ENCODE measurements at regions not wholly inside any gene's neighbourhood (a gene's known extent, or its start where the extent isn't known, plus 50 kb on each side); places are given as distances from the start of the nearest gene placed in this dataset.
"Not testable (repeated sequence)": the region's sequence is repeated elsewhere in the genome, so short reads cannot be mapped to it uniquely, and the experiment has no call there.

DNA sequence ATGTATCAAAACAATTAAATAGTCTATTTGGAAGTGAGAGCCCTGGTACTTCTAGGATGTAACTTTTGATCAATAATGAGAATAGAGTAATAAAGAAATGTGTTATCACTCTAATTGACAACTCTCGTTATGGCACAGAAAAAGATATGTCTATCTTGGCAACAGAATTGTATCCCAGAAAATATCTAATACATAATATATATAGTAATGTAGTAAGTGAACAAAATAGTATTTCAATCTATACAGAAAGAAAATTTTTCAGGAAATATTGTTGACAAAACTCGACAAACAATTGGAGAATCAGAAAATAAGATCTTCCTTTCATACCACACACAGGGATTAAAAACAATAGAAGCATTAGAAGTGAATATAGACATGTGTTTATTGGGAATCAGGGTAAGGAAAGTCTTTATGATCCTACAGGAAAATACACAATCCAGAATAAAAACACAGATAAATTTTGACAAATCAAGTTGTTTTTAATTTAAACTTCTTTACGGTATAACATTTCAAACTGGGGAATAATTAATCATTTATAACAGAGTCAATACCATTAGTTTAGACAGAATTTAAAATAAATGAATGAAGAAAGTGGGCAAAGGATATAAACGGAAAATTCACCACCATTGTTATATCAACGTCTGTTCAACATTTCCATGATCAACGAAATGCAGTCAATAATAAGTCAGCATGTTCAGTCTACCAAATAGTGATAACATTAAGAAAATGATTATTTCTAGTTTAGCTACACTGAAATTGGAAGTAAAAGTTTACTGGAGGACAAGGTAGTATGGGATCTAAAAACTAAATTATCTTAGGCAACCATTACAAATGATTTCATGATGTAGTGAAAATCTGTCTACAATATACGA, 1526.5 kb upstream of the TPTE start:
- no peak for DNase-seq
- Histone ChIP-seq H3K9ac (ENCODE audit: insufficient read depth in 1 of 2, low read length in 2 of 2) (no peak overlapping the region), H3K4me3 (no peak overlapping the region), H3K9me3 (ENCODE audit: control insufficient read depth in 4 of 4, insufficient read depth in 3 of 4, low read length in 3 of 4) (peaks cover 0 to 49% (median 12%) of the 10 kb centered on the region in 4 donors), H3K27me3 (ENCODE audit: control insufficient read depth in 3 of 3, insufficient read depth in 3 of 3, low read length in 2 of 3) (peaks cover 0 to 15% (median 0%) of the 10 kb centered on the region in 3 donors), H3K27ac (ENCODE audit: low read depth in 1 of 2, low read length in 1 of 2) (no peak overlapping the region), H3K36me3 (ENCODE audit: control insufficient read depth in 4 of 4, insufficient read depth in 4 of 4, low read length in 4 of 4) (no peaks in the 10 kb centered on the region), H3K4me1 (ENCODE audit: control insufficient read depth in 5 of 5, insufficient read depth in 5 of 5, low read length in 5 of 5) (peaks cover 0 to 2% (median 0%) of the 10 kb centered on the region in 5 donors)
- TF ChIP-seq, protein P1, sequence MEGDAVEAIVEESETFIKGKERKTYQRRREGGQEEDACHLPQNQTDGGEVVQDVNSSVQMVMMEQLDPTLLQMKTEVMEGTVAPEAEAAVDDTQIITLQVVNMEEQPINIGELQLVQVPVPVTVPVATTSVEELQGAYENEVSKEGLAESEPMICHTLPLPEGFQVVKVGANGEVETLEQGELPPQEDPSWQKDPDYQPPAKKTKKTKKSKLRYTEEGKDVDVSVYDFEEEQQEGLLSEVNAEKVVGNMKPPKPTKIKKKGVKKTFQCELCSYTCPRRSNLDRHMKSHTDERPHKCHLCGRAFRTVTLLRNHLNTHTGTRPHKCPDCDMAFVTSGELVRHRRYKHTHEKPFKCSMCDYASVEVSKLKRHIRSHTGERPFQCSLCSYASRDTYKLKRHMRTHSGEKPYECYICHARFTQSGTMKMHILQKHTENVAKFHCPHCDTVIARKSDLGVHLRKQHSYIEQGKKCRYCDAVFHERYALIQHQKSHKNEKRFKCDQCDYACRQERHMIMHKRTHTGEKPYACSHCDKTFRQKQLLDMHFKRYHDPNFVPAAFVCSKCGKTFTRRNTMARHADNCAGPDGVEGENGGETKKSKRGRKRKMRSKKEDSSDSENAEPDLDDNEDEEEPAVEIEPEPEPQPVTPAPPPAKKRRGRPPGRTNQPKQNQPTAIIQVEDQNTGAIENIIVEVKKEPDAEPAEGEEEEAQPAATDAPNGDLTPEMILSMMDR (IDR thresholded peaks at IDR 0.05; ENCODE audit: control extremely low read depth, extremely low read depth): no peak
- WGBS, 2 donors: 38 to 44% methylated on average over 7 of the region's 7 CpGs
- ATAC-seq (ENCODE audit: insufficient read depth, low FRiP score): no peak

DNA sequence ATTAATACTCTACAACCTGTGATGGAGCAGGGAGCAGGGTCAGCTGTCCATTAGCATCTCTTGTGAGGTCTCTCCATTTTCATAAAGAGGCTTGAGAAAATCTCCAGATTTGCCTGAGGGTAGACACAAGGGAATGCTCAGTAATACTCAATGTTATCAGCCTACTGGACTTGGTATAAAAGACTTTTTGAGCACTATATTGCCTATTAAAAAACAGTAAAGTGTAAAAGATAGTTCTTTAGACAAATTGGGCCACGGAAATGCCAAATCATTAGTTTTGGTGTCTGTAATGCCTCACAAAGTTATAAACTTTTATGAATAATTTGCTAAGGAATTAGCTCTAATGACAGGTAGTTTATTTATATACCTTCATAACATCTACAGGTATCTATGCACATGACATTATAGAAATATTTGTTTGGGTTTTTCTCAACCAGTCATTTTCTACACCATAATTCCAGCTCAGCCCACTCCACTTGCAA, 1524.9 kb upstream of the TPTE start:
- H3K9ac ChIP-seq (ENCODE audit: insufficient read depth in 1 of 2, low read length in 2 of 2); H3K36me3 ChIP-seq (ENCODE audit: control insufficient read depth in 4 of 4, insufficient read depth in 4 of 4, low read length in 4 of 4); H3K4me1 ChIP-seq (ENCODE audit: control insufficient read depth in 5 of 5, insufficient read depth in 5 of 5, low read length in 5 of 5); DNase-seq; H3K27ac ChIP-seq (ENCODE audit: low read depth in 1 of 2, low read length in 1 of 2); H3K4me3 ChIP-seq; ATAC-seq (ENCODE audit: insufficient read depth, low FRiP score): not testable (repeated sequence)
- H3K9me3 ChIP-seq (ENCODE audit: control insufficient read depth in 4 of 4, insufficient read depth in 3 of 4, low read length in 3 of 4): peaks cover 5 to 39% (median 9%) of the 10 kb centered on the region in 4 donors
- 38 to 39% methylated on average over 1 of the region's 1 CpG for WGBS, 2 donors
- peaks cover 0 to 15% (median 0%) of the 10 kb centered on the region in 3 donors for H3K27me3 ChIP-seq (ENCODE audit: control insufficient read depth in 3 of 3, insufficient read depth in 3 of 3, low read length in 2 of 3)

DNA sequence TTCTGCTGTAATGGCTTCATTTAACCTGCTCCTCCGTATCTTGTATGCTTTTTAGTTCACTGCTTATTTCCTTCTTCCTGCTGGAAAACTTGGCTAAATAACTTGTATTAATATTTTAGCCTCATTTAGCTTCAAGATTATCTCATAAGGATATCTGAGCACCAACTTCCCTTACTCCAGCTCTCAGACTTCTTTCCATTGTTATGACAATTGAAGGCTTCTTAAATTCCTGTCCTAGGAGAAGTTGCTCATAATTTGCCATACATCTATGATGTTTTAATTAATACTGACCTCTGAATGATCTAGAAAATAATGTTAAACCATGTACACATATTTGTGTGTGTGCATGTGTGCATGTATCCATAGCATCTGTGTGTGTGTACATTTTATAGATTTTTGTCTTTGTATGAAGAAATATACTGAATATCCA, 1524.4 kb upstream of the TPTE start:
- Histone ChIP-seq H3K27me3 (ENCODE audit: control insufficient read depth in 3 of 3, insufficient read depth in 3 of 3, low read length in 2 of 3) (peaks cover 0 to 15% (median 0%) of the 10 kb centered on the region in 3 donors), H3K36me3 (ENCODE audit: control insufficient read depth in 4 of 4, insufficient read depth in 4 of 4, low read length in 4 of 4) (no peaks in the 10 kb centered on the region), H3K4me1 (ENCODE audit: control insufficient read depth in 5 of 5, insufficient read depth in 5 of 5, low read length in 5 of 5) (peaks cover 0 to 2% (median 0%) of the 10 kb centered on the region in 5 donors), H3K9ac (ENCODE audit: insufficient read depth in 1 of 2, low read length in 2 of 2) (no peak overlapping the region), H3K27ac (ENCODE audit: low read depth in 1 of 2, low read length in 1 of 2) (no peak overlapping the region), H3K4me3 (no peak overlapping the region), H3K9me3 (ENCODE audit: control insufficient read depth in 4 of 4, insufficient read depth in 3 of 4, low read length in 3 of 4) (peaks cover 5 to 34% (median 7%) of the 10 kb centered on the region in 4 donors)
- no peak for DNase-seq
- ATAC-seq (ENCODE audit: insufficient read depth, low FRiP score): no peak
- 58 to 75% methylated on average over 1 of the region's 1 CpG for WGBS, 2 donors
- TF ChIP-seq, protein P1 (IDR thresholded peaks at IDR 0.05; ENCODE audit: control extremely low read depth, extremely low read depth): no peak

DNA sequence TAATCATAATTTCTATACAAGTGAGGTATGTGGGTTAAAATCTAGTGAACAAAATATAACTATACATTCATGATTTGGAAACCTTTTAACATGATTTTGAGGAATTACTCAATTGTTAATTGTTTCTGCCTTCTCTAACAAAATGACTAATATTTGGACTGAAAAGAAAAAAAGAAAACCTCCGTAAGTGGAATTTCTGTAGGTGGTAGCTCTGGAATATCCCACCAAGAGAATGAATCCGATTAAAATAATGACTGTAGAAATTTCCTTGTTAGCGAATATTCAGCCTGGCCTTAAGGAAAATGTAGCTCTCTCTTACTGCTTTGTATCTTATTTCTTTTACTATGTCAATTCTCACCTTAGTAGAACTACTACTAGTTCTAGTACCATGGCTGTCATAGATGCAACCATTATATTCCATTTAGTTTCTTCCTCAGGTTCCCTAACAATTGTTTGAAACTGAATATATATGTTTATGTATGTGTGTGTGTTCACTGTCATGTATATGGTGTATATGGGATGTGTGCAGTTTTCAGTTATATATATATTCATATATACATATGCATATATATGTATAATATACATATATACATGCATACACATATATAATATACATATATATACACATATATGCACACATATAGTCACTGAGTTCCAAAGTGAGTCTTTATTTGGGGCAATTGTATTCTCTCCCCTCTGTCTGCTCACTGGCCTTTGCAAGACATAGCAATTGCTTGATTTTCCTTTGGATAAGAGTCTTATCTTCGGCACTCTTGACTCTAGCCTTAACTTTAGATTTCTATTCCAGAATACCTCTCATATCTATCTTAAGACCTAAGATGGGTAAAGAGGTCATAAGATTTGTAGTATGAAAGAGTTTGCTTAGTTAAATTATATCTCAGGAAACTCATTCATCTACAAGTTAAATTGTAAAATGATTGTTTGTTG, 1523.7 kb upstream of the TPTE start:
- H3K36me3 ChIP-seq (ENCODE audit: control insufficient read depth in 4 of 4, insufficient read depth in 4 of 4, low read length in 4 of 4); H3K4me1 ChIP-seq (ENCODE audit: control insufficient read depth in 5 of 5, insufficient read depth in 5 of 5, low read length in 5 of 5); H3K9ac ChIP-seq (ENCODE audit: insufficient read depth in 1 of 2, low read length in 2 of 2); ATAC-seq (ENCODE audit: insufficient read depth, low FRiP score); DNase-seq; H3K27ac ChIP-seq (ENCODE audit: low read depth in 1 of 2, low read length in 1 of 2); H3K4me3 ChIP-seq: not testable (repeated sequence)
- 35 to 52% methylated on average over 4 of the region's 4 CpGs for WGBS, 2 donors
- H3K27me3 ChIP-seq (ENCODE audit: control insufficient read depth in 3 of 3, insufficient read depth in 3 of 3, low read length in 2 of 3): peaks cover 0 to 11% (median 0%) of the 10 kb centered on the region in 3 donors
- peaks cover 2 to 30% (median 10%) of the 10 kb centered on the region in 4 donors for H3K9me3 ChIP-seq (ENCODE audit: control insufficient read depth in 4 of 4, insufficient read depth in 3 of 4, low read length in 3 of 4)

- not testable (repeated sequence) for H3K27ac ChIP-seq (ENCODE audit: low read depth in 1 of 2, low read length in 1 of 2); DNase-seq; H3K4me1 ChIP-seq (ENCODE audit: control insufficient read depth in 5 of 5, insufficient read depth in 5 of 5, low read length in 5 of 5); H3K4me3 ChIP-seq; H3K36me3 ChIP-seq (ENCODE audit: control insufficient read depth in 4 of 4, insufficient read depth in 4 of 4, low read length in 4 of 4); H3K27me3 ChIP-seq (ENCODE audit: control insufficient read depth in 3 of 3, insufficient read depth in 3 of 3, low read length in 2 of 3); H3K9ac ChIP-seq (ENCODE audit: insufficient read depth in 1 of 2, low read length in 2 of 2); ATAC-seq (ENCODE audit: insufficient read depth, low FRiP score)
- WGBS, 2 donors: 63 to 77% methylated on average over 1 of the region's 1 CpG
- H3K9me3 ChIP-seq (ENCODE audit: control insufficient read depth in 4 of 4, insufficient read depth in 3 of 4, low read length in 3 of 4): peaks cover 0 to 23% (median 7%) of the 10 kb centered on the region in 4 donors
These were observed 1522.9 kb upstream of the TPTE start for GRCh38 chr21:8998480-8998879.
